GM18505 (cell line): ENCODE measurements at regions not wholly inside any gene's neighbourhood (a gene's known extent, or its start where the extent isn't known, plus 50 kb on each side); places are given as distances from the start of the nearest gene placed in this dataset.
A peak's percentile ranks its signal among the peaks of the same experiment; 100 is the strongest.

ENCODE experiments used
- ATAC-seq: cut with Tn5 transposase; IDR thresholded peaks from one replicate; pipeline ENCODE4 v1.9.1; 2021; ENCODE audit not compliant: unreplicated experiment
- POLR2A ChIP-seq: IDR thresholded peaks from 4 replicates; pipeline ENCODE4 v1.6.1; 2011; ENCODE audit warnings: borderline replicate concordance; ENCODE audit not compliant: insufficient read depth, insufficient read length; ENCODE audit errors: extremely low read depth

GRCh38 chr5:15026011-15026893 is 154.7 kb upstream of the ANKH start:
- no peak for TF ChIP-seq POLR2A
- no peak for ATAC-seq

- TF ChIP-seq POLR2A = no peak
- no peak for ATAC-seq
Measured at GRCh38 chr5:15023846-15024245, 152.3 kb upstream of the ANKH start.

- no peak for TF ChIP-seq POLR2A
- ATAC-seq = no peak
Measured at GRCh38 chr5:15023266-15023665, 151.7 kb upstream of the ANKH start.

GRCh38 chr5:15021266-15022046 is 149.9 kb upstream of the ANKH start:
- no peak for ATAC-seq
- TF ChIP-seq POLR2A = no peak

GRCh38 chr5:15020736-15021135 is 149.2 kb upstream of the ANKH start:
- TF ChIP-seq POLR2A = no peak
- no peak for ATAC-seq

- ATAC-seq = no peak
- TF ChIP-seq POLR2A = no peak
Measured at GRCh38 chr5:15014809-15015208, 143.2 kb upstream of the ANKH start.

GRCh38 chr5:15013654-15014463 is 142.3 kb upstream of the ANKH start:
- no peak for TF ChIP-seq POLR2A
- no peak for ATAC-seq

GRCh38 chr5:15012061-15012460 is 140.5 kb upstream of the ANKH start:
- no peak for ATAC-seq
- TF ChIP-seq POLR2A = no peak

GRCh38 chr5:15010936-15011335 is 139.4 kb upstream of the ANKH start:
- no peak for ATAC-seq
- no peak for TF ChIP-seq POLR2A

- no peak for TF ChIP-seq POLR2A
- ATAC-seq = no peak
Measured at GRCh38 chr5:15009420-15009819, 137.8 kb upstream of the ANKH start.

- no peak for TF ChIP-seq POLR2A
- ATAC-seq = no peak
Measured at GRCh38 chr5:15008921-15009320, 137.3 kb upstream of the ANKH start.

- no peak for TF ChIP-seq POLR2A
- ATAC-seq = no peak
Measured at GRCh38 chr5:15008476-15008875, 136.9 kb upstream of the ANKH start.

- no peak for ATAC-seq
- no peak for TF ChIP-seq POLR2A
Measured at GRCh38 chr5:15007646-15008045, 136.1 kb upstream of the ANKH start.

- no peak for TF ChIP-seq POLR2A
- no peak for ATAC-seq
Measured at GRCh38 chr5:15004506-15004905, 132.9 kb upstream of the ANKH start.

- no peak for TF ChIP-seq POLR2A
- peak; percentile 92 for ATAC-seq
Measured at GRCh38 chr5:15003511-15003920, 131.9 kb upstream of the ANKH start.
